MCF 10A (cell line): ENCODE measurements at regions not wholly inside any gene's neighbourhood (a gene's known extent, or its start where the extent isn't known, plus 50 kb on each side); places are given as distances from the start of the nearest gene placed in this dataset.

Experiments
- BruUV-seq: library from RNA; stranded (reverse); fragments of 400-500 nt; replicated peaks from 2 replicates; lab custom pipeline; 2021; lab: Mats Ljungman, UMichigan
- CTCF ChIA-PET: fragments of 300-600 bp; sonication (Branson Sonifier 250); formaldehyde crosslinking; extraction: SDS; loops from one replicate; lab custom pipeline; 2021; ENCODE audit warnings: antibody characterized with exemption, inconsistent platforms; lab: Yijun Ruan, JAX
- POLR2A ChIA-PET: fragments of 300-600, 350-650 bp; sonication (Branson Sonifier 250); formaldehyde crosslinking; extraction: SDS; loops from one replicate; lab custom pipeline; 2020; ENCODE audit warnings: antibody characterized with exemption, inconsistent platforms; lab: Yijun Ruan, JAX
- DNase-seq: peaks from one replicate; pipeline ENCODE4 v3.0.0-alpha.2; 2018; ENCODE audit not compliant: unreplicated experiment
- H3K27ac Mint-ChIP-seq: one replicate; pipeline ENCODE4 v1.8.0; 2022; ENCODE audit warnings: mild to moderate bottlenecking, low read depth, mixed read lengths; ENCODE audit not compliant: unreplicated experiment
- H3K27me3 Mint-ChIP-seq: one replicate; pipeline ENCODE4 v1.8.0; 2022; ENCODE audit warnings: mixed read lengths; ENCODE audit not compliant: insufficient read depth, unreplicated experiment
- H3K36me3 Mint-ChIP-seq: one replicate; pipeline ENCODE4 v1.8.0; 2022; ENCODE audit warnings: mild to moderate bottlenecking, moderate library complexity, mixed read lengths; ENCODE audit not compliant: insufficient read depth, unreplicated experiment
- H3K4me1 Mint-ChIP-seq: one replicate; pipeline ENCODE4 v1.8.0; 2022; ENCODE audit warnings: mixed read lengths; ENCODE audit not compliant: insufficient read depth, unreplicated experiment
- H3K4me3 Mint-ChIP-seq: one replicate; pipeline ENCODE4 v1.8.0; 2022; ENCODE audit warnings: mild to moderate bottlenecking, moderate library complexity, mixed read lengths; ENCODE audit not compliant: unreplicated experiment
- H3K9me3 Mint-ChIP-seq: one replicate; pipeline ENCODE4 v1.8.0; 2022; ENCODE audit warnings: mixed read lengths; ENCODE audit not compliant: unreplicated experiment
- CTCF ChIP-seq: fragments of 200-600 bp; IDR thresholded peaks from one replicate; pipeline ENCODE4 v1.8.0; 2022; ENCODE audit warnings: antibody characterized with exemption, mild to moderate bottlenecking; ENCODE audit not compliant: unreplicated experiment
- intact Hi-C: fragments of 100-400 bp; cut with micrococcal nuclease; formaldehyde crosslinking; loops from 2 replicates; pipeline ENCODE4 v1.14.1; 2022

- ChIA-PET CTCF (interaction anchor here (0.6 kb wide), 1 partner anchor 571 kb away, joined by 3 read pairs; no protein-coding TSS in a partner anchor), POLR2A (no interaction called here)
- intact Hi-C loops, result no loop called here
- peaks cover 5% of the 10 kb centered on the region for H3K9me3 Mint-ChIP-seq
- no peak for TF ChIP-seq CTCF
- H3K27me3 Mint-ChIP-seq, result no peaks in the 10 kb centered on the region
- H3K4me1 Mint-ChIP-seq, result no peaks in the 10 kb centered on the region
- no peak for DNase-seq
- BruUV-seq, result no TSS peak
- no peak overlapping the region for H3K4me3 Mint-ChIP-seq
- H3K27ac Mint-ChIP-seq, result no peak overlapping the region
- no peaks in the 10 kb centered on the region for H3K36me3 Mint-ChIP-seq
Measured at GRCh38 chr18:56204052-56204451, 434.3 kb downstream of the TXNL1 start.

GRCh38 chr18:56202678-56203077 is 435.7 kb downstream of the TXNL1 start:
- H3K27ac Mint-ChIP-seq, result no peak overlapping the region
- no TSS peak for BruUV-seq
- CTCF ChIA-PET, result no interaction called here
- POLR2A ChIA-PET, result no interaction called here
- intact Hi-C loops, result no loop called here
- H3K9me3 Mint-ChIP-seq, result peaks cover 5% of the 10 kb centered on the region
- H3K4me3 Mint-ChIP-seq, result no peak overlapping the region
- no peak for TF ChIP-seq CTCF
- H3K4me1 Mint-ChIP-seq, result no peaks in the 10 kb centered on the region
- no peaks in the 10 kb centered on the region for H3K36me3 Mint-ChIP-seq
- no peaks in the 10 kb centered on the region for H3K27me3 Mint-ChIP-seq
- no peak for DNase-seq

GRCh38 chr18:56200381-56200911 is 437.9 kb downstream of the TXNL1 start:
- TF ChIP-seq CTCF, result no peak
- POLR2A ChIA-PET, result interaction anchor here (0.6 kb wide), 1 partner anchor 275 kb away, joined by 4 read pairs; no protein-coding TSS in a partner anchor
- intact Hi-C loops, result no loop called here
- no peak overlapping the region for H3K4me3 Mint-ChIP-seq
- peaks cover 5% of the 10 kb centered on the region for H3K9me3 Mint-ChIP-seq
- no peaks in the 10 kb centered on the region for H3K4me1 Mint-ChIP-seq
- no peaks in the 10 kb centered on the region for H3K36me3 Mint-ChIP-seq
- BruUV-seq, result no TSS peak
- CTCF ChIA-PET, result interaction anchor here (0.9 kb wide), 1 partner anchor 966 kb away, joined by 4 read pairs; no protein-coding TSS in a partner anchor
- peak; percentile 37 for DNase-seq
- H3K27ac Mint-ChIP-seq, result no peak overlapping the region
- H3K27me3 Mint-ChIP-seq, result no peaks in the 10 kb centered on the region

- BruUV-seq, result no TSS peak
- intact Hi-C loops, result no loop called here
- no peaks in the 10 kb centered on the region for H3K27me3 Mint-ChIP-seq
- ChIA-PET CTCF (interaction anchor here (0.9 kb wide), 1 partner anchor 21 kb away, joined by 3 read pairs; no protein-coding TSS in a partner anchor), POLR2A (no interaction called here)
- no peaks in the 10 kb centered on the region for H3K4me1 Mint-ChIP-seq
- peaks cover 5% of the 10 kb centered on the region for H3K9me3 Mint-ChIP-seq
- no peak overlapping the region for H3K27ac Mint-ChIP-seq
- no peaks in the 10 kb centered on the region for H3K36me3 Mint-ChIP-seq
- no peak for TF ChIP-seq CTCF
- no peak for DNase-seq
- H3K4me3 Mint-ChIP-seq, result no peak overlapping the region
Measured at GRCh38 chr18:56199580-56200330, 438.6 kb downstream of the TXNL1 start.
